HG03342 (cell line): ENCODE measurements at regions not wholly inside any gene's neighbourhood (a gene's known extent, or its start where the extent isn't known, plus 50 kb on each side); places are given as distances from the start of the nearest gene placed in this dataset.

Source experiments
- ATAC-seq: cut with Tn5 transposase; IDR thresholded peaks from one replicate; pipeline ENCODE4 v1.9.1; 2021; ENCODE audit warnings: mild to moderate bottlenecking, moderate library complexity; ENCODE audit not compliant: unreplicated experiment

GRCh38 chr3:69539134-69539533, 153.2 kb upstream of the FRMD4B start:
- no peak for ATAC-seq

GRCh38 chr3:69538281-69538680, 152.4 kb upstream of the FRMD4B start:
- ATAC-seq, result no peak

- no peak for ATAC-seq
Measured at GRCh38 chr3:69536306-69537020, 150.6 kb upstream of the FRMD4B start.

GRCh38 chr3:69535613-69536012, 149.7 kb upstream of the FRMD4B start:
- ATAC-seq, result no peak

GRCh38 chr3:69532547-69533224, 146.8 kb upstream of the FRMD4B start:
- no peak for ATAC-seq

GRCh38 chr3:69531576-69532546, 146.0 kb upstream of the FRMD4B start:
- no peak for ATAC-seq

- no peak for ATAC-seq
Measured at GRCh38 chr3:69530554-69530953, 144.7 kb upstream of the FRMD4B start.

- ATAC-seq, result no peak
Measured at GRCh38 chr3:69527498-69527897, 141.6 kb upstream of the FRMD4B start.

GRCh38 chr3:69524816-69525215, 138.9 kb upstream of the FRMD4B start:
- ATAC-seq, result no peak

GRCh38 chr3:69521286-69521685, 135.4 kb upstream of the FRMD4B start:
- no peak for ATAC-seq

GRCh38 chr3:69511361-69511760, 125.5 kb upstream of the FRMD4B start:
- ATAC-seq, result no peak

- no peak for ATAC-seq
Measured at GRCh38 chr3:69510481-69511030, 124.7 kb upstream of the FRMD4B start.

GRCh38 chr3:69509288-69509687, 123.4 kb upstream of the FRMD4B start:
- no peak for ATAC-seq

- no peak for ATAC-seq
Measured at GRCh38 chr3:69505770-69506407, 120.0 kb upstream of the FRMD4B start.

GRCh38 chr3:69504232-69504631, 118.3 kb upstream of the FRMD4B start:
- no peak for ATAC-seq

- ATAC-seq, result no peak
Measured at GRCh38 chr3:69500604-69501003, 114.7 kb upstream of the FRMD4B start.

- ATAC-seq, result no peak
Measured at GRCh38 chr3:69499899-69500421, 114.1 kb upstream of the FRMD4B start.

GRCh38 chr3:69499422-69499821, 113.5 kb upstream of the FRMD4B start:
- ATAC-seq, result no peak

GRCh38 chr3:69496856-69497255, 111.0 kb upstream of the FRMD4B start:
- no peak for ATAC-seq

- no peak for ATAC-seq
Measured at GRCh38 chr3:69494185-69494584, 108.3 kb upstream of the FRMD4B start.
